MM.1S (cell line): ENCODE measurements at regions not wholly inside any gene's neighbourhood (a gene's known extent, or its start where the extent isn't known, plus 50 kb on each side); places are given as distances from the start of the nearest gene placed in this dataset.

Experiments used
- DNase-seq: peaks from one replicate; pipeline ENCODE4 v3.0.0-alpha.2; 2015
- H2AFZ ChIP-seq: fragments of 300-600 bp; sonication (generic); 2 replicates; pipeline ENCODE4 v1.6.0; 2016; ENCODE audit warnings: antibody characterized with exemption, low read length
- H3F3A ChIP-seq: fragments of 300-600 bp; sonication (generic); 2 replicates; pipeline ENCODE4 v1.6.1; 2016; ENCODE audit warnings: mild to moderate bottlenecking, antibody characterized with exemption, low read length, moderate library complexity, mixed read lengths; ENCODE audit not compliant: insufficient read depth
- H3K27ac ChIP-seq: fragments of 300-600 bp; sonication (generic); 2 replicates; pipeline ENCODE4 v1.5.1; 2016; ENCODE audit warnings: mild to moderate bottlenecking, low read length
- H3K27me3 ChIP-seq: fragments of 300-600 bp; sonication (generic); replicated peaks from 2 replicates; pipeline ENCODE4 v1.6.0; 2016; ENCODE audit warnings: low read length; ENCODE audit not compliant: insufficient read depth
- H3K36me3 ChIP-seq: fragments of 300-600 bp; sonication (generic); replicated peaks from 2 replicates; pipeline ENCODE4 v1.6.1; 2016; ENCODE audit warnings: mild to moderate bottlenecking, low read length, mixed read lengths; ENCODE audit not compliant: insufficient read depth
- H3K4me1 ChIP-seq: fragments of 300-600 bp; sonication (generic); 2 replicates; pipeline ENCODE4 v1.6.1; 2016; ENCODE audit warnings: low read length, mixed read lengths
- H3K4me2 ChIP-seq: fragments of 300-600 bp; sonication (generic); 2 replicates; pipeline ENCODE4 v1.6.0; 2016; ENCODE audit warnings: low read depth, low read length
- H3K4me3 ChIP-seq: fragments of 300-600 bp; sonication (generic); 2 replicates; pipeline ENCODE4 v1.5.1; 2016; ENCODE audit warnings: low read length, mixed read lengths
- H3K79me2 ChIP-seq: fragments of 300-600 bp; sonication (generic); 2 replicates; pipeline ENCODE4 v1.6.1; 2016; ENCODE audit warnings: mixed run types, low read length, mixed read lengths
- H3K9ac ChIP-seq: fragments of 300-600 bp; sonication (generic); 2 replicates; pipeline ENCODE4 v1.6.1; 2016; ENCODE audit warnings: low read length, mixed read lengths
- H3K9me2 ChIP-seq: fragments of 300-600 bp; sonication (generic); replicated peaks from 2 replicates; pipeline ENCODE4 v1.6.1; 2016; ENCODE audit warnings: mild to moderate bottlenecking, low read length, mixed read lengths; ENCODE audit not compliant: insufficient read depth
- H3K9me3 ChIP-seq: fragments of 300-600 bp; sonication (generic); replicated peaks from 2 replicates; pipeline ENCODE4 v1.6.1; 2016; ENCODE audit warnings: mild to moderate bottlenecking, low read length, mixed read lengths; ENCODE audit not compliant: insufficient read depth
- H4K20me1 ChIP-seq: fragments of 300-600 bp; sonication (generic); 2 replicates; pipeline ENCODE4 v1.6.1; 2016; ENCODE audit warnings: mild to moderate bottlenecking, low read length, moderate library complexity, mixed read lengths; ENCODE audit not compliant: insufficient read depth
- EZH2 ChIP-seq: fragments of 300-600 bp; sonication (generic); optimal IDR thresholded peaks from 2 replicates; pipeline ENCODE3; 2017; ENCODE audit warnings: low read depth, mild to moderate bottlenecking, antibody characterized with exemption, low read length, mixed read lengths
- EZH2phosphoT487 ChIP-seq: fragments of 300-600 bp; sonication (generic); IDR thresholded peaks from 2 replicates; pipeline ENCODE4 v1.6.1; 2018; ENCODE audit warnings: antibody characterized with exemption, low read length
- TF ChIP-seq, protein P1 (sequence below): fragments of 300-600 bp; sonication (generic); IDR thresholded peaks from 2 replicates; pipeline ENCODE4 v1.5.1; 2016; ENCODE audit warnings: antibody characterized with exemption, low read length, mixed read lengths

DNA sequence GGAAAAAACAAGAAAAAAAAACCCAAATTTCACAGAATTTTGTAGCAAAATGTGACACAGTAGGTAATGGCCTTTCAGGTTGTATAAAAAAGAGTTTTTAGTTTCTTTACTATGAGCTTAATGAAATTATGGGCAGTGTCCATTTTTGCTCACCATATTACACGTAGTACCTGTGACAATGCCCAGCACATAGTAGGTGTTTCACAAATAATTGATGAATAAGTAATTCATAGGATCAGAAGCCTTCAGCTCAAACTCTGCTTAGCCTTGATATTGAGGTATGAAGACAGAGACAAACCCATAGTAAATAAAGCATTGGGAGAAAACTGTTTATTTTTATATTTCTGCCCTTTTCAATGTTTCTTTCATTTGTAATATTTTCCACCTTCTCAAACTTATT is 97.2 kb downstream of the LHX9 start:
- Histone ChIP-seq H2AFZ (no peak overlapping the region), H3K27ac (no peak overlapping the region), H3K27me3 (no peaks in the 10 kb centered on the region), H3K4me2 (no peak overlapping the region), H3K9ac (no peak overlapping the region), H3K9me2 (no peaks in the 10 kb centered on the region), H3K79me2 (no peaks in the 10 kb centered on the region), H3K4me3 (no peak overlapping the region), H4K20me1 (no peaks in the 10 kb centered on the region), H3K9me3 (no peaks in the 10 kb centered on the region), H3K36me3 (no peaks in the 10 kb centered on the region), H3F3A (no peaks in the 10 kb centered on the region), H3K4me1 (no peaks in the 10 kb centered on the region)
- TF ChIP-seq, protein P1, sequence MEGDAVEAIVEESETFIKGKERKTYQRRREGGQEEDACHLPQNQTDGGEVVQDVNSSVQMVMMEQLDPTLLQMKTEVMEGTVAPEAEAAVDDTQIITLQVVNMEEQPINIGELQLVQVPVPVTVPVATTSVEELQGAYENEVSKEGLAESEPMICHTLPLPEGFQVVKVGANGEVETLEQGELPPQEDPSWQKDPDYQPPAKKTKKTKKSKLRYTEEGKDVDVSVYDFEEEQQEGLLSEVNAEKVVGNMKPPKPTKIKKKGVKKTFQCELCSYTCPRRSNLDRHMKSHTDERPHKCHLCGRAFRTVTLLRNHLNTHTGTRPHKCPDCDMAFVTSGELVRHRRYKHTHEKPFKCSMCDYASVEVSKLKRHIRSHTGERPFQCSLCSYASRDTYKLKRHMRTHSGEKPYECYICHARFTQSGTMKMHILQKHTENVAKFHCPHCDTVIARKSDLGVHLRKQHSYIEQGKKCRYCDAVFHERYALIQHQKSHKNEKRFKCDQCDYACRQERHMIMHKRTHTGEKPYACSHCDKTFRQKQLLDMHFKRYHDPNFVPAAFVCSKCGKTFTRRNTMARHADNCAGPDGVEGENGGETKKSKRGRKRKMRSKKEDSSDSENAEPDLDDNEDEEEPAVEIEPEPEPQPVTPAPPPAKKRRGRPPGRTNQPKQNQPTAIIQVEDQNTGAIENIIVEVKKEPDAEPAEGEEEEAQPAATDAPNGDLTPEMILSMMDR, result no peak
- no peak for TF ChIP-seq EZH2phosphoT487
- no peak for TF ChIP-seq EZH2
- no peak for DNase-seq

GRCh38 chr1:198015309-198015708 is 98.1 kb downstream of the LHX9 start:
- H4K20me1 ChIP-seq, result no peaks in the 10 kb centered on the region
- no peaks in the 10 kb centered on the region for H3K9me2 ChIP-seq
- no peaks in the 10 kb centered on the region for H3K36me3 ChIP-seq
- no peaks in the 10 kb centered on the region for H3F3A ChIP-seq
- TF ChIP-seq, protein P1, result no peak
- TF ChIP-seq EZH2phosphoT487 (no peak), EZH2 (no peak)
- H3K9me3 ChIP-seq, result no peaks in the 10 kb centered on the region
- no peaks in the 10 kb centered on the region for H3K27me3 ChIP-seq
- H3K27ac ChIP-seq, result no peak overlapping the region
- H3K4me2 ChIP-seq, result no peak overlapping the region
- no peak overlapping the region for H3K9ac ChIP-seq
- H3K4me1 ChIP-seq, result no peaks in the 10 kb centered on the region
- H3K79me2 ChIP-seq, result no peaks in the 10 kb centered on the region
- H3K4me3 ChIP-seq, result no peak overlapping the region
- no peak for DNase-seq
- no peak overlapping the region for H2AFZ ChIP-seq

DNA sequence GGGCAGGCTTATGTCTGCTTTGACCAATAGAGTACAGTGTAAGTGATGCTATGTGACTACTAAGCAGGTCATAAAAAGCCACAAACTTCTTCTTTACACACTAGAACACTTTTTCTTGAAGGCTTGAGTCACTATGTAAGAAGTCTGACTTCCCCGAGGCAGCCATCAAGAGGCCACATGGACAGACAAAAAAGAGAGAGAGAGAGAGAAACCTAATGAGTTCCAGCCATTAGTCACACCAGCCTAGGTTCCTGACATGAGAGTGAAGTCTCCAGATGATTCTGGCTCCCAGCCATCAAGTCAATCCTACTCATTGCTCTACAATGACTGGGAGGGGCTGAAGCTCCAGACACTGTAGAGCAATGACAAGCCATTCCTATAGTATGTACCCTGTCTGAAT is 101.4 kb downstream of the LHX9 start:
- no peaks in the 10 kb centered on the region for H4K20me1 ChIP-seq
- H3F3A ChIP-seq, result no peaks in the 10 kb centered on the region
- H3K9me3 ChIP-seq, result no peaks in the 10 kb centered on the region
- no peak overlapping the region for H3K4me3 ChIP-seq
- TF ChIP-seq EZH2phosphoT487, result no peak
- TF ChIP-seq, protein P1, result no peak
- TF ChIP-seq EZH2, result no peak
- no peaks in the 10 kb centered on the region for H3K36me3 ChIP-seq
- no peak overlapping the region for H3K9ac ChIP-seq
- H3K9me2 ChIP-seq, result no peaks in the 10 kb centered on the region
- no peak for DNase-seq
- H3K4me1 ChIP-seq, result no peaks in the 10 kb centered on the region
- H3K27me3 ChIP-seq, result no peaks in the 10 kb centered on the region
- no peaks in the 10 kb centered on the region for H3K79me2 ChIP-seq
- no peak overlapping the region for H3K4me2 ChIP-seq
- no peak overlapping the region for H2AFZ ChIP-seq
- H3K27ac ChIP-seq, result no peak overlapping the region
